NB4 (cell line): ENCODE measurements at regions not wholly inside any gene's neighbourhood (a gene's known extent, or its start where the extent isn't known, plus 50 kb on each side); places are given as distances from the start of the nearest gene placed in this dataset.

ENCODE experiments used
- CTCF ChIP-seq: IDR thresholded peaks from one replicate; pipeline ENCODE4 v1.5.1; 2012; ENCODE audit warnings: low read depth, low read length
- MYC ChIP-seq: IDR thresholded peaks from 2 replicates; pipeline ENCODE4 v1.6.1; 2011; ENCODE audit warnings: low read depth, low read length
- POLR2A ChIP-seq: IDR thresholded peaks from 2 replicates; pipeline ENCODE4 v1.6.1; 2011; ENCODE audit warnings: mild to moderate bottlenecking; ENCODE audit not compliant: insufficient read length; ENCODE audit errors: extremely low read depth

GRCh38 chr15:53312707-53313106 lies 446.8 kb downstream of the WDR72 start:
- no peak for TF ChIP-seq CTCF
- TF ChIP-seq POLR2A, result no peak
- no peak for TF ChIP-seq MYC
